ENCODE measurements at regions not wholly inside any gene's neighbourhood (a gene's known extent, or its start where the extent isn't known, plus 50 kb on each side); places are given as distances from the start of the nearest gene placed in this dataset.

DNA sequence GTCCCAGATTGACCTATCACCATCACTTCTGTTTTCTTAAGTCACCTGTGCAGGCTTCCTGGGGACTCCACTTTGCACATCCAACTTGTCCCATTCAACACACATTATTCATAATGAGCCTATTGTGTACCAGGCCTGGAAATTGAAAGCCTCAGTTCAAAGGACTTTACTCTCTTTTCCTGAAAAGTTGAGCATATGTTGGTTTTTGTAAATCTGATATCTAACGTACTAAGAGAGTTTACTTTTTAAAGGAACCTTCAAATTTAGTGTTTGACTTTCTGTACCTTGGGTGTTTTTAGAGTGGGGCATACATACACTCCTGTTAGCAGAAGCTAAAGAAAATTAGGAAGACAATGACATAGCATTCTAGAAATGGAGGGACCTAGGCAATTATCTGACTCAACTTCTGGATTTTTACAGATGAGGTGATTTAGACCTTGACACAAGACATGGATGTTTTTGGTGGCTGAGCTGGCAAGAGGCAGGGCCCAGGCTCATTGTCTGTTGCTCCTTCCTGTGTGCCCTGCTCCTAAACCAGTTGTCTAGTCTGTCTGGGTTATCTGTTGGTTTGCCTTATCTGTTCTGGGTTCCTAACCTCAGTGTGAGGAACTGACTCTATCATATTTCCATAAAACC is 336.5 kb downstream of the RPS6KC1 start:
- H3K4me1 ChIP-seq (ENCODE audit: control insufficient read depth in 2 of 3, insufficient read depth in 2 of 3, low read depth in 1 of 3, low read length in 3 of 3), result no peaks in the 10 kb centered on the region
- FAIRE-seq (no peak), DNase-seq (no peak)
- H3K36me3 ChIP-seq (ENCODE audit: control insufficient read depth in 2 of 3, insufficient read depth in 3 of 3, low read length in 3 of 3), result no peaks in the 10 kb centered on the region
- H3K4me3 ChIP-seq (ENCODE audit: low read length in 3 of 3), result no peak overlapping the region
- H3K9me3 ChIP-seq (ENCODE audit: control insufficient read depth in 2 of 3, insufficient read depth in 1 of 3, low read length in 3 of 3), result peaks cover 0 to 3% (median 0%) of the 10 kb centered on the region in 3 donors
- no peak overlapping the region for H3K9ac ChIP-seq (ENCODE audit: low read length in 3 of 3)
- H3K27me3 ChIP-seq (ENCODE audit: control insufficient read depth, insufficient read depth, low read length), result no peaks in the 10 kb centered on the region
- intact Hi-C loops (cut with DNase I), result no loop called here
- TF ChIP-seq, protein P1, sequence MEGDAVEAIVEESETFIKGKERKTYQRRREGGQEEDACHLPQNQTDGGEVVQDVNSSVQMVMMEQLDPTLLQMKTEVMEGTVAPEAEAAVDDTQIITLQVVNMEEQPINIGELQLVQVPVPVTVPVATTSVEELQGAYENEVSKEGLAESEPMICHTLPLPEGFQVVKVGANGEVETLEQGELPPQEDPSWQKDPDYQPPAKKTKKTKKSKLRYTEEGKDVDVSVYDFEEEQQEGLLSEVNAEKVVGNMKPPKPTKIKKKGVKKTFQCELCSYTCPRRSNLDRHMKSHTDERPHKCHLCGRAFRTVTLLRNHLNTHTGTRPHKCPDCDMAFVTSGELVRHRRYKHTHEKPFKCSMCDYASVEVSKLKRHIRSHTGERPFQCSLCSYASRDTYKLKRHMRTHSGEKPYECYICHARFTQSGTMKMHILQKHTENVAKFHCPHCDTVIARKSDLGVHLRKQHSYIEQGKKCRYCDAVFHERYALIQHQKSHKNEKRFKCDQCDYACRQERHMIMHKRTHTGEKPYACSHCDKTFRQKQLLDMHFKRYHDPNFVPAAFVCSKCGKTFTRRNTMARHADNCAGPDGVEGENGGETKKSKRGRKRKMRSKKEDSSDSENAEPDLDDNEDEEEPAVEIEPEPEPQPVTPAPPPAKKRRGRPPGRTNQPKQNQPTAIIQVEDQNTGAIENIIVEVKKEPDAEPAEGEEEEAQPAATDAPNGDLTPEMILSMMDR (IDR thresholded peaks at IDR 0.05; ENCODE audit: borderline replicate concordance, extremely low read depth, insufficient read depth), result no peak
- H3K27ac ChIP-seq (ENCODE audit: low read depth in 2 of 2, low read length in 2 of 2), result no peak overlapping the region

DNA sequence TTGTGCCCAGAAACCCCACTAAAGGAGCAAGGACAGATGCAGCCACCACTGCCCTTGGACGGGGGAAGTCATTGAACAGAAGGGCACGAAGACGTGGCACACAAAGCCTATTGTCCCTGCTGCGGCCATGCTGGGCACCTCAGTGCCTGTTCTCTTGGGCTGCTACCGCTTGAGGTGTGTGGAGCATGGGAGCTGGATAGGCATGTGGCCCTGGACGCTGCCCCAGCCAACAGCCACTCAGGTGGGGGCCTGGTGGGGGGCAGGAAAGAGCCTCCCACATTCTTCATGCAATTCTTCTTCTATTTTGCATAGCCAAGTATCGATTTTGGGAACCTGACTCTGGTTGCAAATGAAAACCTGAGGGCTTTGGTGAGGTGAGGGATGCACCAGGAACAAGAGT is 337.2 kb downstream of the RPS6KC1 start:
- TF ChIP-seq, protein P1 (IDR thresholded peaks at IDR 0.05; ENCODE audit: borderline replicate concordance, extremely low read depth, insufficient read depth), result no peak
- Histone ChIP-seq H3K27ac (ENCODE audit: low read depth in 2 of 2, low read length in 2 of 2) (no peak overlapping the region), H3K4me3 (ENCODE audit: low read length in 3 of 3) (no peak overlapping the region), H3K9ac (ENCODE audit: low read length in 3 of 3) (no peak overlapping the region), H3K27me3 (ENCODE audit: control insufficient read depth, insufficient read depth, low read length) (no peaks in the 10 kb centered on the region), H3K36me3 (ENCODE audit: control insufficient read depth in 2 of 3, insufficient read depth in 3 of 3, low read length in 3 of 3) (no peaks in the 10 kb centered on the region), H3K9me3 (ENCODE audit: control insufficient read depth in 2 of 3, insufficient read depth in 1 of 3, low read length in 3 of 3) (peaks cover 0 to 2% (median 0%) of the 10 kb centered on the region in 3 donors), H3K4me1 (ENCODE audit: control insufficient read depth in 2 of 3, insufficient read depth in 2 of 3, low read depth in 1 of 3, low read length in 3 of 3) (no peaks in the 10 kb centered on the region)
- intact Hi-C loops (cut with DNase I), result no loop called here
- DNase-seq, result no peak
- FAIRE-seq, result no peak

DNA sequence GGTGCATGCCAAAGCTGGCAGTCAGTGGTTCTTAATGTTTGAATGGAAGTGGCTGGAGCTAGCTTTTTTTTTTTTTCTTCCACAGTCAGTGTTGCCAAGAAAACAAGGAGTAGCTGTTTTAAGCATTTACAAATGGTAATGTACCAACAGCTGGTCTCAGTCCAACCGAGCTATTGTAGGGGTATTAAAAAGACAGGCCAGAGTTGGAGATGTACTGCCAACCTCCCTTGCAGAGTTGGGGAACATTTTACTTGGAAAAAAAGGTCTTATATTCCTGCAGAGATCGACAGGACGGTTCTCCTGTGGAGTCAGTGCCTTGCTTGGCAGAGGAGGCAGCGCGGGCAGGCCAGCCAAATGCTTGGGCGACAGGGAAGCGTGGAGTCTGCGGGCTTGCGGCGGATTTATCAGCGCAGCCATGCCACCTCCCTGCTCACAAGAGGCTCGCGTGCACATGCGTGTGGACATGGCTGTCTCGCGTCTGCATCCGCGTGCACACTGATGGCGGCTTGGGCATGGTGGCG is 338.1 kb downstream of the RPS6KC1 start:
- DNase-seq, result no peak
- no peaks in the 10 kb centered on the region for H3K36me3 ChIP-seq (ENCODE audit: control insufficient read depth in 2 of 3, insufficient read depth in 3 of 3, low read length in 3 of 3)
- no peak overlapping the region for H3K4me3 ChIP-seq (ENCODE audit: low read length in 3 of 3)
- H3K9ac ChIP-seq (ENCODE audit: low read length in 3 of 3), result no peak overlapping the region
- intact Hi-C loops (cut with DNase I), result no loop called here
- FAIRE-seq, result no peak
- H3K27me3 ChIP-seq (ENCODE audit: control insufficient read depth, insufficient read depth, low read length), result no peaks in the 10 kb centered on the region
- no peaks in the 10 kb centered on the region for H3K4me1 ChIP-seq (ENCODE audit: control insufficient read depth in 2 of 3, insufficient read depth in 2 of 3, low read depth in 1 of 3, low read length in 3 of 3)
- TF ChIP-seq, protein P1 (IDR thresholded peaks at IDR 0.05; ENCODE audit: borderline replicate concordance, extremely low read depth, insufficient read depth), result no peak
- no peaks in the 10 kb centered on the region for H3K9me3 ChIP-seq (ENCODE audit: control insufficient read depth in 2 of 3, insufficient read depth in 1 of 3, low read length in 3 of 3)
- H3K27ac ChIP-seq (ENCODE audit: low read depth in 2 of 2, low read length in 2 of 2), result no peak overlapping the region

Data from kidney (tissue), 13 donors.